DOHH2 (cell line): ENCODE measurements at regions not wholly inside any gene's neighbourhood (a gene's known extent, or its start where the extent isn't known, plus 50 kb on each side); places are given as distances from the start of the nearest gene placed in this dataset.

Experiments
- H3F3A ChIP-seq: fragments of 200-600 bp; sonication (generic), shearing (Covaris generic); 2 replicates; pipeline ENCODE4 v1.6.0; 2016; ENCODE audit warnings: antibody characterized with exemption, mild to moderate bottlenecking; ENCODE audit not compliant: control insufficient read depth, insufficient read depth
- H3K27ac ChIP-seq: fragments of 200-600 bp; sonication (generic); 2 replicates; pipeline ENCODE4 v1.5.1; 2014; ENCODE audit warnings: low read depth, mild to moderate bottlenecking, low read length, moderate library complexity
- H3K27me3 ChIP-seq: fragments of 200-600 bp; sonication (generic); 2 replicates; pipeline ENCODE4 v1.6.1; 2014; ENCODE audit warnings: mild to moderate bottlenecking, low read length, mixed read lengths; ENCODE audit not compliant: control insufficient read depth
- H3K36me3 ChIP-seq: fragments of 200-600 bp; sonication (generic); 2 replicates; pipeline ENCODE4 v1.6.1; 2014; ENCODE audit warnings: mild to moderate bottlenecking, low read length, moderate library complexity, mixed read lengths; ENCODE audit not compliant: control insufficient read depth
- H3K4me1 ChIP-seq: fragments of 200-600 bp; sonication (generic); 2 replicates; pipeline ENCODE4 v1.6.1; 2014; ENCODE audit warnings: mild to moderate bottlenecking, low read length, mixed read lengths; ENCODE audit not compliant: control insufficient read depth
- H3K4me2 ChIP-seq: fragments of 200-600 bp; sonication (generic); 2 replicates; pipeline ENCODE4 v1.6.0; 2014; ENCODE audit warnings: mild to moderate bottlenecking, low read length, moderate library complexity
- H3K4me3 ChIP-seq: fragments of 200-600 bp; sonication (generic); 2 replicates; pipeline ENCODE4 v1.5.1; 2014; ENCODE audit warnings: mild to moderate bottlenecking, low read length, mixed read lengths
- H3K79me2 ChIP-seq: fragments of 200-600 bp; sonication (generic); 2 replicates; pipeline ENCODE4 v1.6.1; 2014; ENCODE audit warnings: mild to moderate bottlenecking, low read length, mixed read lengths; ENCODE audit not compliant: control insufficient read depth
- H3K9me2 ChIP-seq: fragments of 200-600 bp; sonication (generic); replicated peaks from 2 replicates; pipeline ENCODE4 v1.6.1; 2014; ENCODE audit warnings: mild to moderate bottlenecking, low read length, mixed read lengths; ENCODE audit not compliant: control insufficient read depth
- H3K9me3 ChIP-seq: fragments of 200-600 bp; sonication (generic); 2 replicates; pipeline ENCODE4 v1.6.1; 2014; ENCODE audit warnings: antibody characterized with exemption, low read length, mixed read lengths; ENCODE audit not compliant: control insufficient read depth, insufficient read depth
- H4K20me1 ChIP-seq: fragments of 200-600 bp; sonication (generic); 2 replicates; pipeline ENCODE4 v1.6.0; 2014; ENCODE audit warnings: low read depth, mild to moderate bottlenecking, antibody characterized with exemption, low read length, moderate library complexity; ENCODE audit not compliant: control insufficient read depth, insufficient read depth
- CTCF ChIP-seq: fragments of 200-600 bp; sonication (generic); IDR thresholded peaks from one replicate; pipeline ENCODE4 v1.5.1; 2014; ENCODE audit warnings: antibody characterized with exemption, mild to moderate bottlenecking, low read depth, low read length; ENCODE audit not compliant: poor library complexity, severe bottlenecking
- EZH2phosphoT487 ChIP-seq: fragments of 200-600 bp; sonication (generic); IDR thresholded peaks from 2 replicates; pipeline ENCODE4 v1.6.1; 2017; ENCODE audit warnings: borderline replicate concordance, mild to moderate bottlenecking, antibody characterized with exemption, low read length, moderate library complexity, mixed read lengths

DNA sequence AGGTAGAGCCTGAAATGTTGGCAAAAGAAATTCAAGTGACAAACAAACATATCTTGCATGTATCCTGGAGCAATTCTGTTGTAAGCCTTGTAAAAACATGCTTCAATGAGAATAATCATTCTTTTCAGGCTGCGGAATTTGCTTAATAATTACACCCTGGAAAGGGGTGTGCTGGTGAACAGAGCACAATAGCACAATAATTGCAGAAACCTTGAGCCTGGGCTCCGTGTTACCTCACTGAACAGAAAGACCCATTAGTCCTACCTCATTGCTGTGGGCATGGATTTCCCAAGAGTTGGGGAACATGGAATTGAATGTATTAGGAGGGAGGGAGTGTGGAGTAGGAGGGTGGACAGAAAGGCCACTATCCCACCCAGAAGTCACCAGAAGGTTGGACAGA lies 168.0 kb upstream of the ALKAL2 start:
- Histone ChIP-seq H3K27ac (no peak overlapping the region), H3K4me3 (no peak overlapping the region), H3K9me3 (no peaks in the 10 kb centered on the region), H3K79me2 (no peaks in the 10 kb centered on the region), H3K27me3 (no peaks in the 10 kb centered on the region), H3K36me3 (no peaks in the 10 kb centered on the region), H3K9me2 (no peaks in the 10 kb centered on the region), H3F3A (no peaks in the 10 kb centered on the region), H4K20me1 (no peaks in the 10 kb centered on the region), H3K4me2 (no peak overlapping the region), H3K4me1 (peaks cover 24% of the 10 kb centered on the region)
- TF ChIP-seq EZH2phosphoT487, result no peak
- no peak for TF ChIP-seq CTCF

DNA sequence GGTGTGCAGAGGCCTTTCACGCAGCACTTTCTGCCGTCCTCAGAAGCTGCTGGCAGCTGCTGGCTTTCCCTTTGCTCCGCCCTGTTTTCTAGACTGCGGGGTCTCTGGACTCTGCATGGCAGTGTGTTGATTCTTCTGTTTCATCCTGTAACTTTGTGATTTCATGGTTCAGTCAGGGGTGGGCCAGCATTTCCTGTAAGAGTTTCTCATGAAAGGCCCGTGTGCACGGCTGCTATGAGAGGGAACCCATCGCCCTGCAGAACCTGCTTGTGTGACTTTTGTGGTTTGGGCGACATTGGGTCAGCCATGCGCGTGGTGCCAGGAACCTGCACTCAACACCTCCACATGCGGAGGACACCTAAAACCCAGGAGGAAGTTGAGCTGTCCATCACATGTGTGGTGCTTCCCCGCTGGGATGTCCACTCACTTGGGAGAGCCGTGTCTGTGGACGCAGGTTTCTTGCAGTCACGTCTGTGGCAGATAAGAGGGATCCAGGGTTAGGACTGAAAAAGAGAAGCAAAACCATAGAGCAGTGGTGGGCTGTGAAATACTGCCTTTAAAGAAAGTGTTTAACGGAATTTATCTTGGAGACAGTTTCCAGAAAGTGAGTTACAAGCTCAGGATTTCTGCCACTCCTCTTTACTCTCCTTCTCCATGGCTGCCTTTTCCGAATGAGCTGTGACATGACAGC lies 167.3 kb upstream of the ALKAL2 start:
- Histone ChIP-seq H3K27ac (no peak overlapping the region), H4K20me1 (no peaks in the 10 kb centered on the region), H3K36me3 (no peaks in the 10 kb centered on the region), H3K27me3 (no peaks in the 10 kb centered on the region), H3K9me2 (no peaks in the 10 kb centered on the region), H3K4me2 (no peak overlapping the region), H3F3A (no peaks in the 10 kb centered on the region), H3K4me3 (no peak overlapping the region), H3K4me1 (peaks cover 16% of the 10 kb centered on the region), H3K79me2 (no peaks in the 10 kb centered on the region), H3K9me3 (no peaks in the 10 kb centered on the region)
- TF ChIP-seq CTCF (no peak), EZH2phosphoT487 (no peak)

DNA sequence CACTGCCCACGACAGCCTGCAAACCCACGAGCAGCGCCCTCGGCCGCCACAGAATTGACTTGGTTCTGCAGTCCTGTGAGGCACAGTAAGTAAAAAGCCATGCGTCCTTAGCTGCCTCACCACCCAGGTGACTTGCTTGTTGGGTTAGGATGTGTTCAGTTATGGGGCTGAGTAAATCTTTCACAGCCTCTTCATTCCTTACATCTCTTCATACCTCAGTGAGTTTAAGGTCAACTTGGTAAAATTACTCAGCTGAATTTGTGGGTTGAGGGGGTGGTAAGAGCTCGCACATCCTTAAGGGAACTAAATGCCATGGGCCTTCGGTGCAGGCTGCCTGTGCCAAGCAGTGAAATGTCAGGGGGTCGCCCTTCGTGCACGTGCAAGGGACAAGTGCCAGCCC lies 165.2 kb upstream of the ALKAL2 start:
- no peaks in the 10 kb centered on the region for H3K36me3 ChIP-seq
- TF ChIP-seq EZH2phosphoT487, result no peak
- H3K4me1 ChIP-seq, result peaks cover 15% of the 10 kb centered on the region
- H3K27ac ChIP-seq, result no peak overlapping the region
- no peaks in the 10 kb centered on the region for H3K27me3 ChIP-seq
- no peak overlapping the region for H3K4me2 ChIP-seq
- no peaks in the 10 kb centered on the region for H3K79me2 ChIP-seq
- no peaks in the 10 kb centered on the region for H4K20me1 ChIP-seq
- H3K9me3 ChIP-seq, result no peaks in the 10 kb centered on the region
- no peaks in the 10 kb centered on the region for H3F3A ChIP-seq
- H3K4me3 ChIP-seq, result no peak overlapping the region
- H3K9me2 ChIP-seq, result no peaks in the 10 kb centered on the region

DNA sequence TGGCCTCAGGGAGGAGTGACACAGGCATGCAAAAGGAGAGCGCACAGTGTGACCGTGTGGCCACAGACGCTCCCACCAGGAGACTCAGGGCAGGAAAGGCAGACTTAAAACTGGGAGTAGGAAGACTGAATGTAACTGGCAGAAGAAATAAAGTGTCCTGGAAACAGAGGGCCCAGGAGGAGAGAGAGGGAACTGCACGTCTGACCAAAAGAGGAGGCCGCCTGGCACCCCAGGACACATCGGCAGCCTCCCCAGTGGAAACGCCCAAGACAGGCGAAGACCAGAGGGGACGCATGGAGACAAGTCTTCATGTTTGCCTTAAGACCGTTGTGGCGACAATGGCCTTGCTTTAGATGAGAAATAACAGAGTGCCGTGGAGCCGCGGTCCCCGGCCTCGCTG lies 163.6 kb upstream of the ALKAL2 start:
- Histone ChIP-seq H3K36me3 (no peaks in the 10 kb centered on the region), H3F3A (peaks cover 2% of the 10 kb centered on the region; the same call in 1 of the 2 replicates), H3K4me2 (no peak overlapping the region), H3K9me2 (no peaks in the 10 kb centered on the region), H3K27me3 (no peaks in the 10 kb centered on the region), H3K4me1 (peaks cover 24% of the 10 kb centered on the region), H3K27ac (no peak overlapping the region), H3K79me2 (no peaks in the 10 kb centered on the region), H3K4me3 (no peak overlapping the region), H4K20me1 (no peaks in the 10 kb centered on the region), H3K9me3 (no peaks in the 10 kb centered on the region)
- TF ChIP-seq EZH2phosphoT487, result no peak
- TF ChIP-seq CTCF, result no peak
